GM19395 (cell line): ENCODE measurements at regions not wholly inside any gene's neighbourhood (a gene's known extent, or its start where the extent isn't known, plus 50 kb on each side); places are given as distances from the start of the nearest gene placed in this dataset.
"Not testable (repeated sequence)": the region's sequence is repeated elsewhere in the genome, so short reads cannot be mapped to it uniquely, and the experiment has no call there.

Experiments
- ATAC-seq: cut with Tn5 transposase; IDR thresholded peaks from one replicate; pipeline ENCODE4 v1.9.1; 2021; ENCODE audit warnings: mild to moderate bottlenecking, moderate library complexity; ENCODE audit not compliant: unreplicated experiment

DNA sequence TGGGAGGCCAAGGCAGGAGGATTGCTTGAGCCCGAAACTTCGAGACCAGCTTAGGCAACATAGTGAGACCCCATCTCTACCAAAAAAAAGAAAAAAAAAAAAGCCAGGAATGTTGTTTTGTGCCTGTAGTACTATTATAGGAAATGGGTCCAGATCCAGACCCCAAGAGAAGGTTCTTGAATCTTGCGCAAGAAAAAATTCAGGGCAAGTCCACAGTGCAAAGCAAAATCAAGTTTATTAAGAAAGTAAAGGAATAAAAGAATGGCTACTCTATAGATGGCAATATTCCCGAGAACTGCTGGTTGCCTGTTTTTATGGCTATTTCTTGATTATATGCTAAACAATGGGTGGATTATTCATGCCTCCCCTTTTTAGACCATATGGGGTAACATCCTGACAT, 51.2 kb upstream of the RDX start:
- no peak for ATAC-seq

- peak; percentile 87 for ATAC-seq
Measured at GRCh38 chr11:110349138-110349996, 53.0 kb upstream of the RDX start.

DNA sequence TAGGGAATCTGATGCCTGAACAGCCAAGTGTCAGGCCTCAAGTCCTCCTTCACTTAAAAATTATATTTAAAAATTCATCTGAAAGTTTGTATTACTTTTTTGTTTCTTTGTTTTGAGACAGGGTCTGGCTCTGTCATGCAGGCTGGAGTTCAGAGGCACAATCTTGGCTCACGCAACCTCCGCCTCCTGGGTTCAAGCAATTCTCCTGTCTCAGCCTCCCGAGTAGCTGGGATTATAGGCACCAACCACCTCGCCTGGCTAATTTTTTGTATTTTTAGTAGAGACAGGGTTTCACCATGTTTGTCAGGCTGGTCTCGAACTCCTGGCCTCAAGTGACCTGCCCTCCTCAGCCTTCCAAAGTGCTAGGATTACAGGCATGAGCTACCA, 53.6 kb upstream of the RDX start:
- ATAC-seq = peak; percentile 12

- no peak for ATAC-seq
Measured at GRCh38 chr11:110355011-110355744, 58.8 kb upstream of the RDX start.

DNA sequence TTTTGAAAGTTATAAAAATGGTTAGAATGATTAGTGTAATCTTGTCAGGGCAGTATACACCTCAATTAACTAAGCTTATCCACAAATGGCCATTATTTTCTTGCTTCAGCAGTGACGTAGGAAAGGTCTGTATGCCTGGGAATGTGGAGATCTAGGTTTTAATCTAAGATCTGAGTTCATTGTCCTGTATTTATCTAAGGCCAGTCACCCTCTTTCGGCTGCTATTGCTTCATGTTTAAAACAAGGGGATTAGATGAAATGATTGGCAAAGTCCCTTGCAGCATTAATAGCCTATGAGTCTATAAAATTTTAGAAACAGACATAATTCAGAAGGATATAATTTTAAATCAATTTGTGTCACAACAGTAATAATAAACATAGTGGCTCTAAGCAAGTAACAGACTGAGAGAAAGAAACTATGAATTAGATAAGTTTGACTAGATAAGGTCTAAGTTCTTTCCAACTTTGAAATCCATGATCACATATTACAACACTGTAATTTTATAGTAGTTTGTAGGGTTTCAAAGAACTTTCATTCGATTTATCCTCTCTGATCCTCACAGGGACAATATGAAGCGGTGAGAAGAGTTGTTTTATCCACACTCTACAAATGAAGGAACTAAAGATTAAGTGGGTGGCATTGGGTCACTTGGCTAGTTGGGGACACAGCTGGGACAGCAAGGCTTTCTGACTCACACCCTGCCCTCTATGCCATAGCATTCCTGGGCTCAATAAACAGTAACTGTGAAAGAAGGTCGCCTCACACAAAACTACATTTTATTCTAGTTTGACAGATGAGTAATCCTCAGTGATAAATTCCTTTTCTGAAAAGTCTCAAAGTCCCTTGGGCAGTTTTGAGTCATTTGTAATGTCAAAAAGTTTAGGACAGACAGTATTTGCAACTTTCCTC, 60.6 kb upstream of the RDX start:
- ATAC-seq = no peak

GRCh38 chr11:110358336-110358735, 61.9 kb upstream of the RDX start:
- ATAC-seq = no peak

DNA sequence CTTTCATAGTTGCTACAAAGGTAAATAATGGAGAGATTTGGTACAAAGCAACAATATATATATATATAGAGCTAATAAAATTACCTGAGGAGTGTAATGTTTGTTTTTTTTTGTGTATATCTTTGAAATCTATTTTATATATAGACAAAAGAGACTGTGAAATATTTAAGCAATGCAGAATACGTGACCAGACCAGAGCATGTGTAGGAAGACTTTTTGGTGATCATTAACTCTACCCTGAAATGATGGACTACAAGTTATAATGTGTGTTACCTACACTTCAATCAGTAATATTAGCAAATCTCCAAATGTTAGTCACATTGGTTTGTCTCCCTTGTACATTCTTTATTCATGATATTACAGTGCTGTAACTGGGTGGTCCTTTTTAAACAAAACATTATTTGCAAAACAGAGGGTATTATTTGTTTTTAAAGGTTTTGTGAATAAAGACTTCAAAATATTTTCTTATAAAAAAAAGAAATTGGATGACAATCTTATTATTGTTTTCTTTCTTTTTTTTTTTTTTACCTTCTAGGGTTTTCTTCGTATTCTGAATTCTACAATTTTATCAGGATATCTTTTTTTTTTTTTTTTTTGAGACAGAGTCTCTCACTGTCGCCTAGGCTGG, 64.5 kb upstream of the RDX start:
- ATAC-seq = not testable (repeated sequence)

- peak; percentile 67 for ATAC-seq
Measured at GRCh38 chr11:110362971-110363509, 66.6 kb upstream of the RDX start.

GRCh38 chr11:110366291-110366690, 63.5 kb upstream of the FDX1 start:
- no peak for ATAC-seq

GRCh38 chr11:110367571-110367970, 62.2 kb upstream of the FDX1 start:
- no peak for ATAC-seq

- no peak for ATAC-seq
Measured at GRCh38 chr11:110371084-110371483, 58.7 kb upstream of the FDX1 start.

GRCh38 chr11:110373051-110373702, 56.6 kb upstream of the FDX1 start:
- ATAC-seq = peak; percentile 95

DNA sequence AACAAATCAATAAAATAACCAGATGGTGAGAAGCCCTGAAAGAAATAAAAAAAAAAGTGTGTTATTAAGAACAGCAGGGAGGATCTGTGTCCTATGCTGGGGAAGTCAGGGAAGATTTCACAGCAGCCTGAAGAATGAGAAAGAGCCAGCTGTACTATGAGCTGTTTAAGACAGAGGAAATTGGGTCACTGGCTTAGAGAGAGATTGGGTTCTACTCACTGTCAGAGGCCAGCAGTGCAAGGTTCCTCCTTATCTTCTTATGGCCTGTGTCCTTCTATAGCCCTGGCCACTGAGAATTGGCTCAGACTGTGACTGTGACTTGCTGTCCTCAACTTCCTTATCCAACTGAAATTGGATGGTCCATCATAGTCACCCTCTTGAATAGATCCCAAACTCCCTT, 54.8 kb upstream of the FDX1 start:
- no peak for ATAC-seq

DNA sequence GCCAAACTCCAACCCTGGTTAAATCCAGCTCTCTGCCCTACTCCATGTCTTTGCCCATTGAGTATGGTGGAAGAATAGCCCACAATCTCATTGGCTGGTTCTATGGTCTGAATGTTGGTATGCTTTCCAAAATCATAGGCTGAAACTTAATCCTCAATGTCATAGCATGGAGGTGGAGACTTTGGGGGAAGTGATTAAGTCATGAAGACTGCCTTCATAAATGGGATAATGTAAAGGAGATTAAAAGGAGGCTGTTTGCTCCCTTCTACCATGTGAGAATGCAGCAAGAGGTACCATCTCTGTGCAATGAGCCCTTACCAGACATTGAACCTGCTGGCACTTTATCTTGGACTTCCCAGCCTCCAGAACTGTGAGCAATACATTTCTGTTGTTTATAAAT, 54.4 kb upstream of the FDX1 start:
- no peak for ATAC-seq

DNA sequence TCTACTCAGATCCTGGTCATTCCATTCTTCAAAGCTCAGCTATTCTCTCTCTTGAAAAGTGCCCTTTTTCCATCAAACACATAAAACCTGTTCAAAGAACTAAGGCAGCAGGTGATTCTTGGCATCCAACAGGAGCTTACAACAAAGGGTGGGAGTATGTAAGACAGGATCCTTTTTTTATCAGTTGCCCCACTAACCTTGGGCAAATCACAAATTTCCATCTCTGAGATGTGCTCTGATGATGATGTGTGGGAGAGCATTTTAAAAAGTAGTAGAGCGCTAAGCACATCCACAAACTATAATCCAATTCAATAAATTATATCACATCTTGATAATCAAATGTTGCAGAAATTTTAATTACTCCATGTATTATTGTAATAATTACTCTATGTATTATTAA, 53.7 kb upstream of the FDX1 start:
- ATAC-seq = no peak

GRCh38 chr11:110376711-110377324, 52.9 kb upstream of the FDX1 start:
- peak; percentile 42 for ATAC-seq

GRCh38 chr11:110377434-110377833, 52.3 kb upstream of the FDX1 start:
- ATAC-seq = no peak

- ATAC-seq = no peak
Measured at GRCh38 chr11:110379261-110379660, 50.5 kb upstream of the FDX1 start.

- no peak for ATAC-seq
Measured at GRCh38 chr11:110379936-110380335, 49.8 kb upstream of the FDX1 start.
